Panc1 (cell line): ENCODE measurements at regions not wholly inside any gene's neighbourhood (a gene's known extent, or its start where the extent isn't known, plus 50 kb on each side); places are given as distances from the start of the nearest gene placed in this dataset.

ENCODE experiments used
- POLR2AphosphoS5 ChIP-seq: IDR thresholded peaks from 2 replicates; pipeline ENCODE4 v1.6.1; 2012; ENCODE audit warnings: mild to moderate bottlenecking, low read depth, low read length, moderate library complexity
- TF ChIP-seq, protein P1 (sequence below): fragments of 450-650 bp; IDR thresholded peaks from 2 replicates; pipeline ENCODE4 v1.5.1; 2017; ENCODE audit warnings: mild to moderate bottlenecking
- TF ChIP-seq, protein P2 (sequence below), 2 experiments: IDR thresholded peaks; 2 replicates each; pipeline ENCODE4 v1.6.1; 2011 to 2012; ENCODE audit warnings: low read depth in 2 of 2, control low read depth in 1 of 2, low read length in 1 of 2, mild to moderate bottlenecking in 1 of 2, moderate library complexity in 1 of 2; ENCODE audit not compliant: insufficient read depth in 1 of 2

DNA sequence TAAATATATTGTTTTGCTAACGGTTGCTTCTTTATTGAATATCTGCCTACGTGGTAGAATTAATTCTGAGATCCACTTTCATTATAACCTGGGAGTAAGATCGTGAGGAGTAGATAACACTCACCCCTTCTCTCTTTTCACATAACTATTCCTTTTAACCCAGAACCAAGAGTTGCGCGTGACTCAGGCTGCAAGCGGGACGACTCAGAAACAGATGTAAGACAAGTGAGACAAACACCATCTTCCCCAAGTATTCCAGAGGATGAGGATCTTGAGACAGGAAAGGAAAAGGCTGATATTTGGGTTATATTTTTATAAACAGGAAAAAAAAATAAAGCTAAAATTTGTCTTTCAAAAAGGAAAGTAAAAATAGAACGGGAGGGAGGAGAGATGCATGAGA lies 318.8 kb upstream of the NOCT start:
- TF ChIP-seq, protein P1, sequence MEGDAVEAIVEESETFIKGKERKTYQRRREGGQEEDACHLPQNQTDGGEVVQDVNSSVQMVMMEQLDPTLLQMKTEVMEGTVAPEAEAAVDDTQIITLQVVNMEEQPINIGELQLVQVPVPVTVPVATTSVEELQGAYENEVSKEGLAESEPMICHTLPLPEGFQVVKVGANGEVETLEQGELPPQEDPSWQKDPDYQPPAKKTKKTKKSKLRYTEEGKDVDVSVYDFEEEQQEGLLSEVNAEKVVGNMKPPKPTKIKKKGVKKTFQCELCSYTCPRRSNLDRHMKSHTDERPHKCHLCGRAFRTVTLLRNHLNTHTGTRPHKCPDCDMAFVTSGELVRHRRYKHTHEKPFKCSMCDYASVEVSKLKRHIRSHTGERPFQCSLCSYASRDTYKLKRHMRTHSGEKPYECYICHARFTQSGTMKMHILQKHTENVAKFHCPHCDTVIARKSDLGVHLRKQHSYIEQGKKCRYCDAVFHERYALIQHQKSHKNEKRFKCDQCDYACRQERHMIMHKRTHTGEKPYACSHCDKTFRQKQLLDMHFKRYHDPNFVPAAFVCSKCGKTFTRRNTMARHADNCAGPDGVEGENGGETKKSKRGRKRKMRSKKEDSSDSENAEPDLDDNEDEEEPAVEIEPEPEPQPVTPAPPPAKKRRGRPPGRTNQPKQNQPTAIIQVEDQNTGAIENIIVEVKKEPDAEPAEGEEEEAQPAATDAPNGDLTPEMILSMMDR, result no peak
- TF ChIP-seq POLR2AphosphoS5, result no peak
- TF ChIP-seq, protein P2, sequence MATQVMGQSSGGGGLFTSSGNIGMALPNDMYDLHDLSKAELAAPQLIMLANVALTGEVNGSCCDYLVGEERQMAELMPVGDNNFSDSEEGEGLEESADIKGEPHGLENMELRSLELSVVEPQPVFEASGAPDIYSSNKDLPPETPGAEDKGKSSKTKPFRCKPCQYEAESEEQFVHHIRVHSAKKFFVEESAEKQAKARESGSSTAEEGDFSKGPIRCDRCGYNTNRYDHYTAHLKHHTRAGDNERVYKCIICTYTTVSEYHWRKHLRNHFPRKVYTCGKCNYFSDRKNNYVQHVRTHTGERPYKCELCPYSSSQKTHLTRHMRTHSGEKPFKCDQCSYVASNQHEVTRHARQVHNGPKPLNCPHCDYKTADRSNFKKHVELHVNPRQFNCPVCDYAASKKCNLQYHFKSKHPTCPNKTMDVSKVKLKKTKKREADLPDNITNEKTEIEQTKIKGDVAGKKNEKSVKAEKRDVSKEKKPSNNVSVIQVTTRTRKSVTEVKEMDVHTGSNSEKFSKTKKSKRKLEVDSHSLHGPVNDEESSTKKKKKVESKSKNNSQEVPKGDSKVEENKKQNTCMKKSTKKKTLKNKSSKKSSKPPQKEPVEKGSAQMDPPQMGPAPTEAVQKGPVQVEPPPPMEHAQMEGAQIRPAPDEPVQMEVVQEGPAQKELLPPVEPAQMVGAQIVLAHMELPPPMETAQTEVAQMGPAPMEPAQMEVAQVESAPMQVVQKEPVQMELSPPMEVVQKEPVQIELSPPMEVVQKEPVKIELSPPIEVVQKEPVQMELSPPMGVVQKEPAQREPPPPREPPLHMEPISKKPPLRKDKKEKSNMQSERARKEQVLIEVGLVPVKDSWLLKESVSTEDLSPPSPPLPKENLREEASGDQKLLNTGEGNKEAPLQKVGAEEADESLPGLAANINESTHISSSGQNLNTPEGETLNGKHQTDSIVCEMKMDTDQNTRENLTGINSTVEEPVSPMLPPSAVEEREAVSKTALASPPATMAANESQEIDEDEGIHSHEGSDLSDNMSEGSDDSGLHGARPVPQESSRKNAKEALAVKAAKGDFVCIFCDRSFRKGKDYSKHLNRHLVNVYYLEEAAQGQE (IDR thresholded peaks at IDR 0.05; ENCODE audit: insufficient read depth in 1 of 2, low read depth in 2 of 2, low read length in 1 of 2), result no peak
